ENCODE measurements at regions not wholly inside any gene's neighbourhood (a gene's known extent, or its start where the extent isn't known, plus 50 kb on each side); places are given as distances from the start of the nearest gene placed in this dataset.

GRCh38 chr10:4262449-4262848 lies 477.4 kb upstream of the KLF6 start:
- no peak overlapping the region for H3K4me3 ChIP-seq (ENCODE audit: control insufficient read depth in 2 of 3, extremely low read depth in 1 of 3, insufficient read depth in 2 of 3, low read depth in 1 of 3, low read length in 3 of 3)
- H2AFZ ChIP-seq (ENCODE audit: control insufficient read depth, low read length), result no peak overlapping the region
- TF ChIP-seq EZH2 (IDR thresholded peaks at IDR 0.05; ENCODE audit: low read length) (no peak), CTCF (optimal IDR thresholded peaks at IDR 0.05 in 1 of 3, IDR thresholded peaks at IDR 0.05 in 1 of 3, conservative IDR thresholded peaks at IDR 0.05 in 1 of 3; ENCODE audit: extremely low read depth in 1 of 3, insufficient read depth in 2 of 3, low read length in 3 of 3) (no peak)
- dilution Hi-C loops (cut with MboI; ENCODE audit: extremely low pct_ligation_motif_present, low sequenced_read_pairs), result no loop called here
- no peaks in the 10 kb centered on the region for H3K27me3 ChIP-seq (ENCODE audit: control insufficient read depth, extremely low read depth, insufficient read depth, low read length)
- no peak for DNase-seq (ENCODE audit: low read depth, low spot score)
- H3K36me3 ChIP-seq (ENCODE audit: control insufficient read depth in 2 of 2, extremely low read depth in 1 of 2, insufficient read depth in 2 of 2, low read length in 2 of 2), result no peaks in the 10 kb centered on the region
- H3K79me2 ChIP-seq (ENCODE audit: control insufficient read depth, insufficient read depth, low read length), result no peaks in the 10 kb centered on the region
- no peak overlapping the region for H3K27ac ChIP-seq (ENCODE audit: control insufficient read depth, insufficient read depth, low read length)
- no peak overlapping the region for H3K4me2 ChIP-seq (ENCODE audit: control insufficient read depth, extremely low read depth, insufficient read depth, low read depth, low read length)
- FAIRE-seq, result no peak
- peaks cover 12% of the 10 kb centered on the region for H3K4me1 ChIP-seq (ENCODE audit: control insufficient read depth, extremely low read depth, insufficient read depth, low read length)
- H3K9me3 ChIP-seq (ENCODE audit: control insufficient read depth, low read depth, low read length), result no peaks in the 10 kb centered on the region
- H3K9me1 ChIP-seq (ENCODE audit: control insufficient read depth, extremely low read depth, insufficient read depth, low read length), result no peaks in the 10 kb centered on the region
- H4K20me1 ChIP-seq (ENCODE audit: control insufficient read depth, extremely low read depth, insufficient read depth, low read length), result no peaks in the 10 kb centered on the region
- H3K9ac ChIP-seq (ENCODE audit: control insufficient read depth, extremely low read depth, insufficient read depth, low read length), result no peak overlapping the region

GRCh38 chr10:4260483-4261124 lies 475.6 kb upstream of the KLF6 start:
- no peak overlapping the region for H3K9ac ChIP-seq (ENCODE audit: control insufficient read depth, extremely low read depth, insufficient read depth, low read length)
- no peaks in the 10 kb centered on the region for H3K9me1 ChIP-seq (ENCODE audit: control insufficient read depth, extremely low read depth, insufficient read depth, low read length)
- peak overlapping the region; percentile 29 for H2AFZ ChIP-seq (ENCODE audit: control insufficient read depth, low read length)
- dilution Hi-C loops (cut with MboI; ENCODE audit: extremely low pct_ligation_motif_present, low sequenced_read_pairs), result no loop called here
- H3K4me1 ChIP-seq (ENCODE audit: control insufficient read depth, extremely low read depth, insufficient read depth, low read length), result peaks cover 16% of the 10 kb centered on the region
- peak overlapping the region; percentile 36 for H3K27ac ChIP-seq (ENCODE audit: control insufficient read depth, insufficient read depth, low read length)
- peak; percentile 59 for FAIRE-seq
- peak overlapping the region; percentile 46 for H3K4me2 ChIP-seq (ENCODE audit: control insufficient read depth, extremely low read depth, insufficient read depth, low read depth, low read length)
- H3K27me3 ChIP-seq (ENCODE audit: control insufficient read depth, extremely low read depth, insufficient read depth, low read length), result no peaks in the 10 kb centered on the region
- H3K79me2 ChIP-seq (ENCODE audit: control insufficient read depth, insufficient read depth, low read length), result no peaks in the 10 kb centered on the region
- TF ChIP-seq EZH2 (IDR thresholded peaks at IDR 0.05; ENCODE audit: low read length) (no peak), CTCF (optimal IDR thresholded peaks at IDR 0.05 in 1 of 3, IDR thresholded peaks at IDR 0.05 in 1 of 3, conservative IDR thresholded peaks at IDR 0.05 in 1 of 3; ENCODE audit: extremely low read depth in 1 of 3, insufficient read depth in 2 of 3, low read length in 3 of 3) (no peak)
- H4K20me1 ChIP-seq (ENCODE audit: control insufficient read depth, extremely low read depth, insufficient read depth, low read length), result no peaks in the 10 kb centered on the region
- no peak overlapping the region for H3K4me3 ChIP-seq (ENCODE audit: control insufficient read depth in 2 of 3, extremely low read depth in 1 of 3, insufficient read depth in 2 of 3, low read depth in 1 of 3, low read length in 3 of 3)
- no peak for DNase-seq (ENCODE audit: low read depth, low spot score)
- H3K9me3 ChIP-seq (ENCODE audit: control insufficient read depth, low read depth, low read length), result no peaks in the 10 kb centered on the region
- H3K36me3 ChIP-seq (ENCODE audit: control insufficient read depth in 2 of 2, extremely low read depth in 1 of 2, insufficient read depth in 2 of 2, low read length in 2 of 2), result no peaks in the 10 kb centered on the region

Measured in keratinocyte (primary cell).